Neural progenitor cell (in vitro differentiated cells): ENCODE measurements at regions not wholly inside any gene's neighbourhood (a gene's known extent, or its start where the extent isn't known, plus 50 kb on each side); places are given as distances from the start of the nearest gene placed in this dataset.

ENCODE experiments used
- CTCF ChIP-seq: fragments of 200-600 bp; sonication (generic); IDR thresholded peaks from 2 replicates; pipeline ENCODE4 v1.5.1; 2017; ENCODE audit warnings: antibody characterized with exemption, mild to moderate bottlenecking
- EZH2phosphoT487 ChIP-seq: fragments of 200-600 bp; sonication (generic); IDR thresholded peaks from 2 replicates; pipeline ENCODE4 v1.6.1; 2017; ENCODE audit warnings: antibody characterized with exemption

GRCh38 chr3:176941689-176942088 is 255.6 kb downstream of the TBL1XR1 start:
- TF ChIP-seq CTCF: no peak
- no peak for TF ChIP-seq EZH2phosphoT487
